DND-41 (cell line): ENCODE measurements at regions not wholly inside any gene's neighbourhood (a gene's known extent, or its start where the extent isn't known, plus 50 kb on each side); places are given as distances from the start of the nearest gene placed in this dataset.
A peak's percentile ranks its signal among the peaks of the same experiment; 100 is the strongest.

Experiments used
- ATAC-seq: fragments of 200-7000 bp; cut with Tn5 transposase; 3 replicates; pipeline ENCODE4 v1.9.1; 2021; ENCODE audit warnings: low read depth; ENCODE audit not compliant: insufficient read depth
- DNase-seq: peaks from one replicate; pipeline ENCODE4 v3.0.0-alpha.2; 2020
- H2AFZ ChIP-seq: 2 replicates; pipeline ENCODE4 v1.6.0; 2012; ENCODE audit warnings: low read depth, low read length
- H3K27ac ChIP-seq: 2 replicates; pipeline ENCODE4 v1.5.1; 2012; ENCODE audit warnings: low read length, inconsistent platforms
- H3K27me3 ChIP-seq: fragments of 200-600 bp; sonication (generic); 2 replicates; pipeline ENCODE4 v1.6.0; 2012; ENCODE audit warnings: low read length, mild to moderate bottlenecking, inconsistent platforms; ENCODE audit not compliant: insufficient read depth, poor library complexity
- H3K36me3 ChIP-seq: 2 replicates; pipeline ENCODE4 v1.5.1; 2012; ENCODE audit warnings: low read length, inconsistent platforms; ENCODE audit not compliant: insufficient read depth
- H3K4me1 ChIP-seq: 2 replicates; pipeline ENCODE4 v1.5.1; 2012; ENCODE audit warnings: mild to moderate bottlenecking, low read length; ENCODE audit not compliant: insufficient read depth
- H3K4me2 ChIP-seq: 2 replicates; pipeline ENCODE4 v1.6.0; 2012; ENCODE audit warnings: mild to moderate bottlenecking, moderate library complexity, low read length, inconsistent platforms; ENCODE audit not compliant: insufficient read depth
- H3K4me3 ChIP-seq, 2 experiments: fragments of 200-600 bp in 1 of 2; shearing (Covaris generic) in 1 of 2; 2 replicates each; pipeline ENCODE4 v1.5.1; 2012 to 2016; ENCODE audit warnings: inconsistent platforms in 2 of 2, low read length in 2 of 2, mild to moderate bottlenecking in 2 of 2, low read depth in 1 of 2, moderate library complexity in 1 of 2
- H3K79me2 ChIP-seq: 2 replicates; pipeline ENCODE4 v1.6.0; 2012; ENCODE audit warnings: low read length, inconsistent platforms; ENCODE audit not compliant: insufficient read depth
- H3K9ac ChIP-seq: 2 replicates; pipeline ENCODE4 v1.6.0; 2012; ENCODE audit warnings: low read depth, mild to moderate bottlenecking, inconsistent platforms, low read length, moderate library complexity
- H3K9me3 ChIP-seq: 2 replicates; pipeline ENCODE4 v1.5.1; 2012; ENCODE audit warnings: low read length, moderate library complexity, mild to moderate bottlenecking, inconsistent platforms; ENCODE audit not compliant: insufficient read depth, severe bottlenecking
- H4K20me1 ChIP-seq: 2 replicates; pipeline ENCODE4 v1.6.0; 2012; ENCODE audit warnings: low read length; ENCODE audit not compliant: insufficient read depth
- CTCF ChIP-seq: IDR thresholded peaks from 2 replicates; pipeline ENCODE4 v1.5.1; 2012; ENCODE audit warnings: borderline replicate concordance, low read length, moderate library complexity, mild to moderate bottlenecking; ENCODE audit not compliant: poor library complexity, severe bottlenecking; ENCODE audit errors: extremely low read depth
- EZH2 ChIP-seq: IDR thresholded peaks from 3 replicates; pipeline ENCODE4 v1.6.1; 2012; ENCODE audit warnings: borderline replicate concordance, low read depth, mild to moderate bottlenecking, moderate library complexity, low read length, inconsistent platforms; ENCODE audit not compliant: severe bottlenecking

GRCh38 chr20:39253051-39253755, 291.1 kb downstream of the DHX35 start:
- H4K20me1 ChIP-seq = no peaks in the 10 kb centered on the region
- H3K4me3 ChIP-seq = no peak overlapping the region
- DNase-seq = no peak
- TF ChIP-seq CTCF (no peak), EZH2 (no peak)
- H3K27ac ChIP-seq = peak overlapping the region; percentile 99
- H3K4me1 ChIP-seq = peaks cover 99% of the 10 kb centered on the region
- peak overlapping the region; percentile 7; the same call in 1 of the 2 replicates for H2AFZ ChIP-seq
- no peak for ATAC-seq
- H3K79me2 ChIP-seq = peaks cover 7% of the 10 kb centered on the region; the same call in 1 of the 2 replicates
- H3K36me3 ChIP-seq = no peaks in the 10 kb centered on the region
- no peak overlapping the region for H3K4me2 ChIP-seq
- H3K9ac ChIP-seq = peak overlapping the region; percentile 28
- H3K27me3 ChIP-seq = no peaks in the 10 kb centered on the region
- no peaks in the 10 kb centered on the region for H3K9me3 ChIP-seq

GRCh38 chr20:39252035-39252434, 289.9 kb downstream of the DHX35 start:
- Histone ChIP-seq H3K27me3 (no peaks in the 10 kb centered on the region), H3K4me3 (no peak overlapping the region), H3K79me2 (no peaks in the 10 kb centered on the region), H3K4me1 (peaks cover 100% of the 10 kb centered on the region), H3K9ac (peak overlapping the region; percentile 65), H3K9me3 (no peaks in the 10 kb centered on the region), H3K36me3 (no peaks in the 10 kb centered on the region), H4K20me1 (no peaks in the 10 kb centered on the region), H3K4me2 (no peak overlapping the region), H3K27ac (peak overlapping the region; percentile 99), H2AFZ (no peak overlapping the region)
- TF ChIP-seq EZH2 (no peak), CTCF (no peak)
- no peak for ATAC-seq
- no peak for DNase-seq

GRCh38 chr20:39249798-39250197, 287.7 kb downstream of the DHX35 start:
- Histone ChIP-seq H3K4me1 (peaks cover 100% of the 10 kb centered on the region), H3K9me3 (no peaks in the 10 kb centered on the region), H3K4me3 (peak overlapping the region in 1 of 2 experiments; percentile 0; a peak in 1 of 4 replicates), H3K9ac (peak overlapping the region; percentile 65), H3K36me3 (no peaks in the 10 kb centered on the region), H3K4me2 (peak overlapping the region; percentile 37), H3K27me3 (no peaks in the 10 kb centered on the region), H2AFZ (no peak overlapping the region), H4K20me1 (no peaks in the 10 kb centered on the region), H3K79me2 (no peaks in the 10 kb centered on the region), H3K27ac (peak overlapping the region; percentile 99)
- ATAC-seq (peak; percentile 59), DNase-seq (peak; percentile 87)
- TF ChIP-seq CTCF (no peak), EZH2 (no peak)
